ENCODE measurements at regions not wholly inside any gene's neighbourhood (a gene's known extent, or its start where the extent isn't known, plus 50 kb on each side); places are given as distances from the start of the nearest gene placed in this dataset.

DNA sequence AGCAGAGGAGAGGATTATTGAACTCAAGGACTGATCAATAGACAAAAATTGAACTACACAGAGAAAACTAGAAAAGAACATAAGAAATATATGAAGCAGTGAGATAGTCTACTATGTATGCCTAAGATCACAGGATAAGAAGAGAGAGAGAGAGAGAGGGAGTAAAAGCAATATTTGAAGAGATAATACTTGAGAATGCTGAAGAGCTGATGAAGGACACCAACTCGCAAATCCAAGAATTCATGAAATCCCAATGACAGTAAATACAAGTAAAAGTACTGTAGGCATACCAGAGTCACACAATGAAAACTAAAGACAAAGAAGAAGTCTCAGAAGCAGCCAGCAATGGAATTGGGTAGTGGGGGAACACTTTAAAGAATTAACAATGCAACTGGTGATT is 260.1 kb upstream of the SPAG17 start:
- Mint-ChIP-seq H3K36me3 (ENCODE audit: insufficient read depth, unreplicated experiment) (no peaks in the 10 kb centered on the region), H3K4me1 (ENCODE audit: low read depth, unreplicated experiment) (no peaks in the 10 kb centered on the region), H3K4me3 (ENCODE audit: unreplicated experiment) (no peak overlapping the region), H3K27ac (ENCODE audit: unreplicated experiment) (no peak overlapping the region), H3K9me3 (ENCODE audit: unreplicated experiment) (no peaks in the 10 kb centered on the region), H3K27me3 (ENCODE audit: insufficient read depth, unreplicated experiment) (no peaks in the 10 kb centered on the region)
- Histone ChIP-seq H3K27me3 (replicated peaks; ENCODE audit: control insufficient read depth, insufficient read depth, low read length) (no peaks in the 10 kb centered on the region), H3K9me3 (no peaks in the 10 kb centered on the region), H3K4me1 (no peaks in the 10 kb centered on the region), H3K4me3 (ENCODE audit: low read depth, low read length) (no peak overlapping the region), H3K36me3 (ENCODE audit: control insufficient read depth, insufficient read depth, low read length) (no peaks in the 10 kb centered on the region)
- CTCF ChIA-PET, result no interaction called here
- no peak for TF ChIP-seq CTCF (IDR thresholded peaks at IDR 0.05; ENCODE audit: insufficient read depth in 1 of 2, low read depth in 1 of 2, low read length in 1 of 2, severe bottlenecking in 1 of 2, unreplicated experiment in 1 of 2)
- BruUV-seq (replicated peaks), result no TSS peak
- intact Hi-C loops (cut with micrococcal nuclease; ENCODE audit: unreplicated experiment), result no loop called here
- POLR2A ChIA-PET, result no interaction called here
- DNase-seq, result no peak

DNA sequence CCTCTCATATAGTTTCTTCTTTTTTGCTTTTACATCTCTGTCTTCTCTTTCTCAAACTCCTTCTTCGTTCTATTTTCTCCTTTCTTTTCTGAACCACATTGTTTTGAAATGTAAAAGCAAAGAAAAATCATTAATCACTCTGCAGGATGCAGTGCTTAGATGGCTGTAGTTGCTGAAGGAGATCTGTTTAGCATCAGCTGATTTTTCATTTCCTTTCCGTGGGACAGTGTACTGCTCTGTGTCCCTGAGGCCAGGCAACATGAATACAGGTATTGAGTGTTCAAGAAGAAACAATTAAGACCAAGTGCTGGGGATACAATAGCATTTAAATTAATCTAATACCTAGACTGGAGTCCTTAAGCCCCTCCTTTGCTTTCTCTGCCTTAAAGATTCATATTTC is 257.2 kb upstream of the SPAG17 start:
- Mint-ChIP-seq H3K27me3 (ENCODE audit: insufficient read depth, unreplicated experiment) (no peaks in the 10 kb centered on the region), H3K4me3 (ENCODE audit: unreplicated experiment) (no peak overlapping the region), H3K9me3 (ENCODE audit: unreplicated experiment) (no peaks in the 10 kb centered on the region), H3K27ac (ENCODE audit: unreplicated experiment) (no peak overlapping the region), H3K4me1 (ENCODE audit: low read depth, unreplicated experiment) (no peaks in the 10 kb centered on the region), H3K36me3 (ENCODE audit: insufficient read depth, unreplicated experiment) (no peaks in the 10 kb centered on the region)
- no peak for DNase-seq
- ChIA-PET CTCF (no interaction called here), POLR2A (no interaction called here)
- no peaks in the 10 kb centered on the region for H3K36me3 ChIP-seq (ENCODE audit: control insufficient read depth, insufficient read depth, low read length)
- no peak for TF ChIP-seq CTCF (IDR thresholded peaks at IDR 0.05; ENCODE audit: insufficient read depth in 1 of 2, low read depth in 1 of 2, low read length in 1 of 2, severe bottlenecking in 1 of 2, unreplicated experiment in 1 of 2)
- H3K27me3 ChIP-seq (replicated peaks; ENCODE audit: control insufficient read depth, insufficient read depth, low read length), result no peaks in the 10 kb centered on the region
- BruUV-seq (replicated peaks), result no TSS peak
- H3K4me3 ChIP-seq (ENCODE audit: low read depth, low read length), result no peak overlapping the region
- intact Hi-C loops (cut with micrococcal nuclease; ENCODE audit: unreplicated experiment), result no loop called here
- H3K9me3 ChIP-seq, result no peaks in the 10 kb centered on the region
- no peaks in the 10 kb centered on the region for H3K4me1 ChIP-seq

- TF ChIP-seq CTCF (IDR thresholded peaks at IDR 0.05; ENCODE audit: insufficient read depth in 1 of 2, low read depth in 1 of 2, low read length in 1 of 2, severe bottlenecking in 1 of 2, unreplicated experiment in 1 of 2), result no peak
- H3K9me3 ChIP-seq, result no peaks in the 10 kb centered on the region
- H3K36me3 ChIP-seq (ENCODE audit: control insufficient read depth, insufficient read depth, low read length), result no peaks in the 10 kb centered on the region
- no peaks in the 10 kb centered on the region for H3K27me3 ChIP-seq (replicated peaks; ENCODE audit: control insufficient read depth, insufficient read depth, low read length)
- H3K27me3 Mint-ChIP-seq (ENCODE audit: insufficient read depth, unreplicated experiment), result no peaks in the 10 kb centered on the region
- H3K27ac Mint-ChIP-seq (ENCODE audit: unreplicated experiment), result no peak overlapping the region
- POLR2A ChIA-PET, result no interaction called here
- H3K9me3 Mint-ChIP-seq (ENCODE audit: unreplicated experiment), result no peaks in the 10 kb centered on the region
- no TSS peak for BruUV-seq (replicated peaks)
- intact Hi-C loops (cut with micrococcal nuclease; ENCODE audit: unreplicated experiment), result no loop called here
- no peaks in the 10 kb centered on the region for H3K4me1 Mint-ChIP-seq (ENCODE audit: low read depth, unreplicated experiment)
- no peak for DNase-seq
- CTCF ChIA-PET, result no interaction called here
- no peak overlapping the region for H3K4me3 Mint-ChIP-seq (ENCODE audit: unreplicated experiment)
- H3K4me3 ChIP-seq (ENCODE audit: low read depth, low read length), result no peak overlapping the region
- H3K4me1 ChIP-seq, result no peaks in the 10 kb centered on the region
- H3K36me3 Mint-ChIP-seq (ENCODE audit: insufficient read depth, unreplicated experiment), result no peaks in the 10 kb centered on the region
Observed at GRCh38 chr1:118437664-118438063, 252.6 kb upstream of the SPAG17 start.
